HG03457 (cell line): ENCODE measurements at regions not wholly inside any gene's neighbourhood (a gene's known extent, or its start where the extent isn't known, plus 50 kb on each side); places are given as distances from the start of the nearest gene placed in this dataset.

Experiments
- ATAC-seq: cut with Tn5 transposase; IDR thresholded peaks from one replicate; pipeline ENCODE4 v1.9.1; 2021; ENCODE audit warnings: moderate number of reproducible peaks; ENCODE audit not compliant: unreplicated experiment

- ATAC-seq, result no peak
These were observed 716.7 kb upstream of the TMEM132C start for GRCh38 chr12:127550271-127550670.

- no peak for ATAC-seq
These were observed 714.1 kb upstream of the TMEM132C start for GRCh38 chr12:127552838-127553237.

- ATAC-seq, result no peak
These were observed 711.9 kb upstream of the TMEM132C start for GRCh38 chr12:127555071-127555470.

- no peak for ATAC-seq
These were observed 710.6 kb upstream of the TMEM132C start for GRCh38 chr12:127556231-127556886.

DNA sequence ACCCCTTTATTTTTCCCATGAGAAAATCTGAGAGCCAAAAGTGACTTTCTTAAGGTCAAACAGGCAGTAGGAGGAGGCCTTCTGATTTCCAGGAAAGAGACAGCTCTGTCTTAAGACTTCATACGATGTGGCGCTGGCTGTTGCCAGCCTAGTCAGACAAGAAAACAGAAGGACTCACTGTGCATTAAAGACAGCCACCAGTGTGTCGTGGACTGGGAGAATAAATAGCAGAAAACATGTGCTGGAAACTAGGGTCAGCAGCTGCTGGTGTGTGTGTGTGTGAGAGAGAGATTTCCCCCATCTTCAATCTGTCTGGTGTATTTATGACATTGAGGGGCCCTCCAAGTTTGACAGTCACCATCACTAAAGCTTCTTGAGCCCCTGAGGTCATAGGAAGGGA is 708.6 kb upstream of the TMEM132C start:
- no peak for ATAC-seq

DNA sequence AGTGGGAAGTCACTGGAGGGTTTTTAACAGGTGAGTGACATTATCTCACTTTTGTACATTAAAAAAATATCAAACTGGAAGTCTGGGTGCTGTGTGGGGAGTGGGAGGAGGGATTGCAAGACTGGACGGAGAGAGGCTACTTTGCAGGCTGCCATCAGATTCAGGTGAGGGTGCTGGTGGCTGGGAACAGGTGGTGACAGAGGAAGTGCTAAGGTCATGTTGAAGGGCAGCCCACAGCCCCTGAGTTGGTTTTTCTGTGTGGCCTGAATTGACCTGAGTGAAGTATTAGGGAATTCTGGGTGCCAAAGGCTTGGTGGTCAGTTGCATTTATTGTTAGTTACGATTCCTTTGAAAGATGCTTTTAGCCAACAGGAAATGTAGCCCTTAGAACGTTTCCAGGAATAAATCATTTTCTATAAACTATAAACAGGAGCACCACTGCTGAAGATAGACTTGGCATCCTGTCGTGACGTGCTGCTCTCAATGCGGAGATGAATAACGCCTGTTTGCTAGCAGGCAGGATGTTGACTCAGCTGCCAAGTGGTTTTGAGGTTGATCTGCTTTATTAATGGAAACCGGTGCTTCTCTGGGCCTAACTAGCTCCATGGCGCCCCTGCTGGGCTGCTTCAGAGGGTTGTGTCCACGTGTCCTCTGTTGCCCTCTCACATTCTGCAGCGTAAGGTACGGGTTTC is 707.5 kb upstream of the TMEM132C start:
- peak; percentile 94 for ATAC-seq

GRCh38 chr12:127560041-127560478 is 706.9 kb upstream of the TMEM132C start:
- no peak for ATAC-seq

GRCh38 chr12:127562816-127563215 is 704.2 kb upstream of the TMEM132C start:
- no peak for ATAC-seq

DNA sequence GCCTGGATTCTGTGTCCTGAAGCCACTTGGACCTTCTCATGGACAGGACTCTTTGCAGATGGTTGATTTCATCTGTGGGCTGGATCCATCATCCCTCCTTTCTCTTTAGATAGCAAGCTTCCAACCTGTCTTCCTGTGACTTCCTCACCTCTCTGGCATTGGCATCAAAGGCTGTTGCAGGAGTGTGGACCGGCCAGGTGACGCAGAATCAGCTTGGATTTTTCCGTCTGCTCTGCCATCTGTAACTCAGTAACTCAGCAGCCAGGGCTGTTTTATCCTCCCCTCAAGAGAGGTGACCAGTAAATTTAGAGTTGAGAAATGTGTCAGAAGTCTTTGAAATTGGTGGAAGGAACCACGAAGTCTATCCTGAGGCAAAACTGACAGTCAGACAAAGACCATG is 701.7 kb upstream of the TMEM132C start:
- no peak for ATAC-seq

GRCh38 chr12:127567531-127567930 is 699.4 kb upstream of the TMEM132C start:
- ATAC-seq, result no peak

DNA sequence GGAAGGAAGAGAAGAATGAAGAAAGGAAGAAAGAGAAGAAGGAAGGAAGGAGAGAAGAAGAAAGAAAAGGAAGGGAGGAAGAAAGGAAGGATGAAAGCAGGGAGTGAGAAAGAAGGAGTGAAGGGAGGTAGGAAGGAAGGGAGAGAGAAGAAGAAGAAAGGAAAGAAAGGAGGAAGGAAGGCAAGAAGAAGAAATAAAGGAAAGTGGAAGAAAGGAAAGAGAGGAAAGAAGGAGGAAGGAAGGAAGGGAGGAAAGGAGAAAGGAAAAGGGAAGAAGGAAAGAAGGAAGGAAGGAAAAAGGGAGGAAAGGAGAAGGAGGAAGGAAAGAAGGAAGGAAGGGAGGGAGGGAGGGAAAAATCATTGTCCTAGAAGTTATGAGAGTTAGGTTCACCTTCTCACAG is 696.6 kb upstream of the TMEM132C start:
- ATAC-seq, result no peak

DNA sequence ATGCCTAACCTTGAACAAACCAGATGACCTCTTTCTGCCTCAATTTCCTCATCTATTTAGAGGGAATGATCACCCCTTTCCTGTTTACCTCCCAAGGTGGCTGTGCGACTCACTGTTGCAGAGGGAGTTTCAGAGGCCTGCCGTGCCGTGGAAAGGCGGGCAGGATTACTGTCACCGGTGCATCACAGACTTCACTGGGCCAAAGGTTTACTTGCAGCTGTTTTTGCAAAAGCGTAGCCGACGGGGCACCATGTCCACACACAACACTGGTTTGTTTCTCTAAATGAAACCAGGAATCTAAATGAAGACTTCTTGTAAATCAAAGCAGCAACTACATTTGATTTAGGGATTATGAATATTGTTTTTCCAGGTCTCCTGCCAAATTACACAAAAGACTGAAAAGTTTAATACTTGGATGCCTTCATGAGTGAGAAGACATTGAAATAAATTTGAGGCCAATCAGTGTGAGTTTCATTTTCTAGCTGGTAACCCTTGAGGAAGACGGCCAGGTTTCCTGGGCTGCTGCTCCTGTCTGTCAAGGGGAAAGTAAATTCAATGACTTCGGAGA is 696.1 kb upstream of the TMEM132C start:
- no peak for ATAC-seq

- no peak for ATAC-seq
These were observed 695.4 kb upstream of the TMEM132C start for GRCh38 chr12:127571578-127571977.

GRCh38 chr12:127579446-127579845 is 687.5 kb upstream of the TMEM132C start:
- ATAC-seq, result no peak

- no peak for ATAC-seq
These were observed 684.9 kb upstream of the TMEM132C start for GRCh38 chr12:127582074-127582473.

GRCh38 chr12:127583041-127583440 is 683.9 kb upstream of the TMEM132C start:
- ATAC-seq, result no peak

DNA sequence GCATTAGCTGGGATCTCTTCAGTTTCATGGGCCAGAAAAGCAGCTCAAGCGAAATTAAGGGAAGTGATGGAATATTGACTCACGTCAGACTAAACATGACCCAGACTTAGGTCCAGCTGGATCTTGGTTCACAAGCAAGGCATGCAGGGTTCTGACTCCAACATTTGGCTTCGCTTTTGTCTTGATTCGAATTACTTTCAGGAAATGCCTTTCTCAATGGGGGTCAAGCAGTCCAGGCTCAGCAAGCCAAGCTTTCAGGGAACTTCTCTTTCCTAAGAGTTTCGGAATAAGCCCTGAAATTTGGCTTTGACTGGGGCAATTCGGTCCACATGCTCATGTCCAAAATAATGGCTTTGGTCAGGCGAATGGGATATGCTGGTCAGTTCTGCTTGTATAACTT is 678.7 kb upstream of the TMEM132C start:
- ATAC-seq, result no peak

DNA sequence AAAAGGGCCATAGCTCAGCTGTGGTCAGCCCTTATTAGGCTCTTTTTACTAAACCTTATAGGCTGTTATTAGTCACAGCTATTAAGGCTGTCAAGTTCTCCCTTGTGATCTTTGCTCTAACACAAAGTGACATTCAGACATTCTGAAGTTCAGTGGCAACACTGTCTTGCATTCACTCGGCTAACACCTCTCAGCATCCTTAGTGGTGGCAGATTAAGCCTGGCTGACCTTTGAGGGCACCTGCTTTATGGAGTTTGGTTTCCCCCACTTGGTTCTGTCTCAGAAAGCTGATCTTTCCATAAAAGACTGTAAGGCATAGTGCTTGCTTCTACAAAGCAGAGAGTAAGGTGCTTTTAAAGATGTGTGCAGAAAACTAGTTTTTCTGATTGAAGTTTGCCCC is 677.4 kb upstream of the TMEM132C start:
- no peak for ATAC-seq

DNA sequence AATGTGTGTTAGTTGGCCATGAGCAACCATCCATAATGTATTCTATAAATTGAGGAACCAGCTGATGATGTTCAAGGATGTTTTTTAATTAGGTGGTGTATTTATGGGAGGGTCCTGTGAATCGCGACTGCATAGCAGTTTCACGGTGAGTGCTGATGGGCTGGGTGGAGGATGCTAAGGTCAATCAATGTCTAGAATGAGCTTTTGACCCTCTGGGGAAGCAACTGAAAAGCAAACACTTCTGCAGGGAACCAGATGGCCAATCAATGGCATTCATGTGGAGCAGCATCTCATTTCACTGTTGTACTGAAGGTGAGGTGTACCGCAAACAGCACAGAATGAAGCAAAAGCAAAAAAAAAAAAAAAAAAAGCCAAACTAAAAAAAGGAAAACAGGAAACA is 676.1 kb upstream of the TMEM132C start:
- ATAC-seq, result no peak

- ATAC-seq, result no peak
These were observed 674.7 kb upstream of the TMEM132C start for GRCh38 chr12:127592245-127592644.

GRCh38 chr12:127594351-127594970 is 672.5 kb upstream of the TMEM132C start:
- no peak for ATAC-seq

GRCh38 chr12:127595506-127595905 is 671.5 kb upstream of the TMEM132C start:
- ATAC-seq, result no peak
